GM23338 (cell line): ENCODE measurements at regions not wholly inside any gene's neighbourhood (a gene's known extent, or its start where the extent isn't known, plus 50 kb on each side); places are given as distances from the start of the nearest gene placed in this dataset.

Source experiments
- ATAC-seq: fragments of 200-7000 bp; cut with Tn5 transposase; 3 replicates; pipeline ENCODE4 v1.9.1; 2020
- DNase-seq: peaks from one replicate; pipeline ENCODE4 v3.0.0-alpha.2; 2015; ENCODE audit warnings: low spot score
- H2AFZ ChIP-seq: fragments of 200-600 bp; sonication (generic); 2 replicates; pipeline ENCODE4 v1.8.0; 2016; ENCODE audit warnings: antibody characterized with exemption, mild to moderate bottlenecking, moderate library complexity
- H3F3A ChIP-seq: fragments of 200-600 bp; sonication (generic); replicated peaks from 2 replicates; pipeline ENCODE4 v1.8.0; 2017; ENCODE audit warnings: antibody characterized with exemption, mixed run types, low read depth
- H3K27ac ChIP-seq: fragments of 200-600 bp; sonication (generic); 2 replicates; pipeline ENCODE4 v1.6.1; 2016; ENCODE audit warnings: low read depth
- H3K27me3 ChIP-seq: fragments of 200-600 bp; sonication (generic); 2 replicates; pipeline ENCODE4 v1.8.0; 2016; ENCODE audit warnings: mild to moderate bottlenecking, mixed run types, moderate library complexity; ENCODE audit not compliant: insufficient read depth
- H3K36me3 ChIP-seq: fragments of 200-600 bp; sonication (generic); 2 replicates; pipeline ENCODE4 v1.8.0; 2016; ENCODE audit warnings: mild to moderate bottlenecking; ENCODE audit not compliant: insufficient read depth
- H3K4me1 ChIP-seq: fragments of 200-600 bp; sonication (generic); 2 replicates; pipeline ENCODE4 v1.8.0; 2016; ENCODE audit warnings: mild to moderate bottlenecking, moderate library complexity; ENCODE audit not compliant: insufficient read depth
- H3K4me2 ChIP-seq: fragments of 200-600 bp; sonication (generic); 2 replicates; pipeline ENCODE4 v1.7.1; 2017; ENCODE audit warnings: mixed run types
- H3K4me3 ChIP-seq: fragments of 200-600 bp; sonication (generic); 2 replicates; pipeline ENCODE4 v1.6.1; 2016; ENCODE audit warnings: mixed run types
- H3K79me2 ChIP-seq: fragments of 200-600 bp; sonication (generic); replicated peaks from 2 replicates; pipeline ENCODE4 v1.8.0; 2017; ENCODE audit warnings: mild to moderate bottlenecking; ENCODE audit not compliant: insufficient read depth
- H3K9me2 ChIP-seq: fragments of 200-600 bp; sonication (generic); 2 replicates; pipeline ENCODE4 v1.8.0; 2017; ENCODE audit not compliant: insufficient read depth
- H4K20me1 ChIP-seq: fragments of 200-600 bp; sonication (generic); replicated peaks from 2 replicates; pipeline ENCODE4 v1.8.0; 2017; ENCODE audit warnings: mild to moderate bottlenecking; ENCODE audit not compliant: insufficient read depth
- H3K27ac Mint-ChIP-seq: 2 replicates; pipeline ENCODE4 v1.8.0; 2020; ENCODE audit warnings: inconsistent platforms, mild to moderate bottlenecking, moderate library complexity, mixed read lengths
- H3K27me3 Mint-ChIP-seq: 3 replicates; pipeline ENCODE4 v1.8.0; 2022; ENCODE audit warnings: low read depth, mild to moderate bottlenecking, moderate library complexity, mixed read lengths, inconsistent platforms; ENCODE audit not compliant: insufficient read depth, poor library complexity
- H3K36me3 Mint-ChIP-seq: 3 replicates; pipeline ENCODE4 v1.8.0; 2021; ENCODE audit warnings: low read depth, mild to moderate bottlenecking, inconsistent platforms, moderate library complexity, mixed read lengths
- H3K4me1 Mint-ChIP-seq: 3 replicates; pipeline ENCODE4 v1.8.0; 2020; ENCODE audit warnings: mild to moderate bottlenecking, inconsistent platforms, mixed read lengths
- H3K4me3 Mint-ChIP-seq: 3 replicates; pipeline ENCODE4 v1.8.0; 2021; ENCODE audit warnings: moderate library complexity, mild to moderate bottlenecking, inconsistent platforms, mixed read lengths
- H3K9me3 Mint-ChIP-seq: 3 replicates; pipeline ENCODE4 v1.8.0; 2020; ENCODE audit warnings: moderate library complexity, mild to moderate bottlenecking, inconsistent platforms, mixed read lengths
- EZH2 ChIP-seq: fragments of 200-600 bp; sonication (generic); IDR thresholded peaks from one replicate; pipeline ENCODE4 v1.8.0; 2017; ENCODE audit warnings: antibody characterized with exemption, mild to moderate bottlenecking, low read depth; ENCODE audit not compliant: unreplicated experiment
- EZH2phosphoT487 ChIP-seq: fragments of 200-600 bp; sonication (generic); IDR thresholded peaks from one replicate; pipeline ENCODE4 v1.8.1; 2018; ENCODE audit warnings: antibody characterized with exemption; ENCODE audit not compliant: unreplicated experiment
- JUNB ChIP-seq: IDR thresholded peaks from one replicate; pipeline ENCODE4 v1.6.1; 2016; ENCODE audit warnings: antibody characterized with exemption; ENCODE audit not compliant: unreplicated experiment
- NANOG ChIP-seq: IDR thresholded peaks from 2 replicates; pipeline ENCODE4 v1.6.1; 2016; ENCODE audit warnings: antibody characterized with exemption, borderline replicate concordance
- STAT1 ChIP-seq: IDR thresholded peaks from one replicate; pipeline ENCODE4 v1.6.1; 2016; ENCODE audit warnings: antibody characterized with exemption; ENCODE audit not compliant: unreplicated experiment
- ZNF114 ChIP-seq: fragments of 250-450 bp; sonication (Bioruptor Pico); IDR thresholded peaks from 2 replicates; pipeline ENCODE4 v1.5.0; 2020; ENCODE audit warnings: mild to moderate bottlenecking, moderate library complexity
- ZNF331 ChIP-seq: fragments of 250-450 bp; sonication (Bioruptor Pico); IDR thresholded peaks from 2 replicates; pipeline ENCODE4 v1.5.0; 2020; ENCODE audit warnings: low read depth, mild to moderate bottlenecking, moderate library complexity
- TF ChIP-seq, protein P1 (sequence below): IDR thresholded peaks from one replicate; pipeline ENCODE4 v1.6.1; 2018; ENCODE audit warnings: antibody characterized with exemption; ENCODE audit not compliant: unreplicated experiment
- TF ChIP-seq, protein P2 (sequence below): IDR thresholded peaks from 2 replicates; pipeline ENCODE4 v1.6.1; 2016; ENCODE audit warnings: antibody characterized with exemption
- TF ChIP-seq, protein P3 (sequence below), 2 experiments: fragments of 200-600 bp in 1 of 2; sonication (generic) in 1 of 2; conservative IDR thresholded peaks; 2 replicates each; pipeline versions ENCODE4 v1.5.1 to v1.6.1; 2016 to 2017; ENCODE audit warnings: antibody characterized with exemption in 2 of 2, low read depth in 2 of 2, mild to moderate bottlenecking in 2 of 2, moderate library complexity in 1 of 2

DNA sequence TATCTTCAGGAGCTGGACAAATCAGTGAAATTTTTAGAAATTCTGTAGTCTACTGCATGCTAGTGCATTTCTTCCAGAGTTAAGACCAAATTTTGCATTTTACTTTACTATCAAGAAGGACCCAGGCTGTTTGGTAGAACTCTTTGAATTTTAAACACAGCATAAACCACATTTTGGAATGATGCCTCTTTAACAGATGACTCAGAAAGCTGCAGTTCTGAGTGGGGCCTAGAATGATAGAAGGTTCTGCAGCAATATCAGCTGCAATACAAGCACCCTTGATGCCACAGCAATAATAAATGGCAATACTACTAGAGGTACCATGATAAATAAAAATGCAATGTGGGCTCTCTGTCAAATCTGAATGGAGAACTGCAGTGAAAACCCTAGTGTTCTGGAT, 198.7 kb downstream of the TMA16 start:
- Histone ChIP-seq H3K4me1 (no peaks in the 10 kb centered on the region), H3F3A (no peaks in the 10 kb centered on the region), H3K4me3 (no peak overlapping the region), H4K20me1 (no peaks in the 10 kb centered on the region), H3K27ac (no peak overlapping the region), H3K36me3 (no peaks in the 10 kb centered on the region), H3K79me2 (no peaks in the 10 kb centered on the region), H3K4me2 (no peak overlapping the region), H3K9me2 (0 out of 2 replicates have a peak, but pooled peaks cover 8% of the 10 kb centered on the region), H2AFZ (no peak overlapping the region), H3K27me3 (no peaks in the 10 kb centered on the region)
- H3K27ac Mint-ChIP-seq: no peak overlapping the region
- H3K27me3 Mint-ChIP-seq: peaks cover 2% of the 10 kb centered on the region
- DNase-seq: no peak
- H3K4me3 Mint-ChIP-seq: no peak overlapping the region
- ATAC-seq: no peak
- H3K36me3 Mint-ChIP-seq: no peaks in the 10 kb centered on the region; the same call in 2 of the 3 replicates
- TF ChIP-seq ZNF114 (CRISPR knock-in tag) (no peak), ZNF331 (CRISPR knock-in tag) (no peak), JUNB (no peak), EZH2phosphoT487 (no peak)
- H3K9me3 Mint-ChIP-seq: peaks cover 4% of the 10 kb centered on the region; the same call in 2 of the 3 replicates
- no peaks in the 10 kb centered on the region for H3K4me1 Mint-ChIP-seq

DNA sequence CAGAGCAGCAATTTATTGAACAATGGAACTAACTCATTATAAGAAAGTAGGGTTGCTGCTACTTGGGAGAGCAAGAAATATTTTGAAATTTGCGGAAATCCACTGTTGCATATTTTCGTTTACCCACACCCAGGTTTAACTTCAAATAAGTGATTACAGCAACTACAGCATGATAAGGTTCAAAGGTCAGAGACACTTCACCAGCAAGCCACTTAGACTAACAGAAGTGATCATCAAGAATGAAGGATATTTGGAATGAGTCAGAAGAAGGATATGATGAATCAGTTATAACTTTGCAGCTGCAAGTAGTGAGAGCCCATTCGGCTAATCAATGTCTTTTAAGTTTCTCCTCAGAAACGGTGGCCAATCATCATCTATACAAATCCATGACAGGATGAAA, 199.3 kb downstream of the TMA16 start:
- Histone ChIP-seq H3K36me3 (no peaks in the 10 kb centered on the region), H3F3A (no peaks in the 10 kb centered on the region), H3K27ac (no peak overlapping the region), H3K4me2 (no peak overlapping the region), H4K20me1 (no peaks in the 10 kb centered on the region), H3K4me3 (no peak overlapping the region), H2AFZ (no peak overlapping the region), H3K9me2 (0 out of 2 replicates have a peak, but pooled peaks cover 8% of the 10 kb centered on the region), H3K79me2 (no peaks in the 10 kb centered on the region), H3K4me1 (no peaks in the 10 kb centered on the region), H3K27me3 (no peaks in the 10 kb centered on the region)
- Mint-ChIP-seq H3K27me3 (peaks cover 2% of the 10 kb centered on the region), H3K27ac (no peak overlapping the region), H3K4me1 (no peaks in the 10 kb centered on the region), H3K9me3 (peaks cover 4% of the 10 kb centered on the region; the same call in 2 of the 3 replicates), H3K4me3 (no peak overlapping the region), H3K36me3 (no peaks in the 10 kb centered on the region; the same call in 2 of the 3 replicates)
- ATAC-seq (no peak), DNase-seq (no peak)
- TF ChIP-seq, protein P1, sequence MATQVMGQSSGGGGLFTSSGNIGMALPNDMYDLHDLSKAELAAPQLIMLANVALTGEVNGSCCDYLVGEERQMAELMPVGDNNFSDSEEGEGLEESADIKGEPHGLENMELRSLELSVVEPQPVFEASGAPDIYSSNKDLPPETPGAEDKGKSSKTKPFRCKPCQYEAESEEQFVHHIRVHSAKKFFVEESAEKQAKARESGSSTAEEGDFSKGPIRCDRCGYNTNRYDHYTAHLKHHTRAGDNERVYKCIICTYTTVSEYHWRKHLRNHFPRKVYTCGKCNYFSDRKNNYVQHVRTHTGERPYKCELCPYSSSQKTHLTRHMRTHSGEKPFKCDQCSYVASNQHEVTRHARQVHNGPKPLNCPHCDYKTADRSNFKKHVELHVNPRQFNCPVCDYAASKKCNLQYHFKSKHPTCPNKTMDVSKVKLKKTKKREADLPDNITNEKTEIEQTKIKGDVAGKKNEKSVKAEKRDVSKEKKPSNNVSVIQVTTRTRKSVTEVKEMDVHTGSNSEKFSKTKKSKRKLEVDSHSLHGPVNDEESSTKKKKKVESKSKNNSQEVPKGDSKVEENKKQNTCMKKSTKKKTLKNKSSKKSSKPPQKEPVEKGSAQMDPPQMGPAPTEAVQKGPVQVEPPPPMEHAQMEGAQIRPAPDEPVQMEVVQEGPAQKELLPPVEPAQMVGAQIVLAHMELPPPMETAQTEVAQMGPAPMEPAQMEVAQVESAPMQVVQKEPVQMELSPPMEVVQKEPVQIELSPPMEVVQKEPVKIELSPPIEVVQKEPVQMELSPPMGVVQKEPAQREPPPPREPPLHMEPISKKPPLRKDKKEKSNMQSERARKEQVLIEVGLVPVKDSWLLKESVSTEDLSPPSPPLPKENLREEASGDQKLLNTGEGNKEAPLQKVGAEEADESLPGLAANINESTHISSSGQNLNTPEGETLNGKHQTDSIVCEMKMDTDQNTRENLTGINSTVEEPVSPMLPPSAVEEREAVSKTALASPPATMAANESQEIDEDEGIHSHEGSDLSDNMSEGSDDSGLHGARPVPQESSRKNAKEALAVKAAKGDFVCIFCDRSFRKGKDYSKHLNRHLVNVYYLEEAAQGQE: no peak
- no peak for TF ChIP-seq STAT1
- TF ChIP-seq, protein P2, sequence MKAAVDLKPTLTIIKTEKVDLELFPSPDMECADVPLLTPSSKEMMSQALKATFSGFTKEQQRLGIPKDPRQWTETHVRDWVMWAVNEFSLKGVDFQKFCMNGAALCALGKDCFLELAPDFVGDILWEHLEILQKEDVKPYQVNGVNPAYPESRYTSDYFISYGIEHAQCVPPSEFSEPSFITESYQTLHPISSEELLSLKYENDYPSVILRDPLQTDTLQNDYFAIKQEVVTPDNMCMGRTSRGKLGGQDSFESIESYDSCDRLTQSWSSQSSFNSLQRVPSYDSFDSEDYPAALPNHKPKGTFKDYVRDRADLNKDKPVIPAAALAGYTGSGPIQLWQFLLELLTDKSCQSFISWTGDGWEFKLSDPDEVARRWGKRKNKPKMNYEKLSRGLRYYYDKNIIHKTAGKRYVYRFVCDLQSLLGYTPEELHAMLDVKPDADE: no peak
- TF ChIP-seq EZH2: no peak
- no peak for TF ChIP-seq ZNF331 (CRISPR knock-in tag)
- no peak for TF ChIP-seq NANOG
- no peak for TF ChIP-seq EZH2phosphoT487
- TF ChIP-seq, protein P3, sequence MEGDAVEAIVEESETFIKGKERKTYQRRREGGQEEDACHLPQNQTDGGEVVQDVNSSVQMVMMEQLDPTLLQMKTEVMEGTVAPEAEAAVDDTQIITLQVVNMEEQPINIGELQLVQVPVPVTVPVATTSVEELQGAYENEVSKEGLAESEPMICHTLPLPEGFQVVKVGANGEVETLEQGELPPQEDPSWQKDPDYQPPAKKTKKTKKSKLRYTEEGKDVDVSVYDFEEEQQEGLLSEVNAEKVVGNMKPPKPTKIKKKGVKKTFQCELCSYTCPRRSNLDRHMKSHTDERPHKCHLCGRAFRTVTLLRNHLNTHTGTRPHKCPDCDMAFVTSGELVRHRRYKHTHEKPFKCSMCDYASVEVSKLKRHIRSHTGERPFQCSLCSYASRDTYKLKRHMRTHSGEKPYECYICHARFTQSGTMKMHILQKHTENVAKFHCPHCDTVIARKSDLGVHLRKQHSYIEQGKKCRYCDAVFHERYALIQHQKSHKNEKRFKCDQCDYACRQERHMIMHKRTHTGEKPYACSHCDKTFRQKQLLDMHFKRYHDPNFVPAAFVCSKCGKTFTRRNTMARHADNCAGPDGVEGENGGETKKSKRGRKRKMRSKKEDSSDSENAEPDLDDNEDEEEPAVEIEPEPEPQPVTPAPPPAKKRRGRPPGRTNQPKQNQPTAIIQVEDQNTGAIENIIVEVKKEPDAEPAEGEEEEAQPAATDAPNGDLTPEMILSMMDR (conservative IDR thresholded peaks at IDR 0.05; ENCODE audit: low read depth in 2 of 2): no peak
